RPMI8226 (cell line): ENCODE measurements at regions not wholly inside any gene's neighbourhood (a gene's known extent, or its start where the extent isn't known, plus 50 kb on each side); places are given as distances from the start of the nearest gene placed in this dataset.
"Not testable (repeated sequence)": the region's sequence is repeated elsewhere in the genome, so short reads cannot be mapped to it uniquely, and the experiment has no call there.

Experiments used
- DNase-seq: peaks from one replicate; pipeline ENCODE4 v3.0.0-alpha.2; 2015

DNA sequence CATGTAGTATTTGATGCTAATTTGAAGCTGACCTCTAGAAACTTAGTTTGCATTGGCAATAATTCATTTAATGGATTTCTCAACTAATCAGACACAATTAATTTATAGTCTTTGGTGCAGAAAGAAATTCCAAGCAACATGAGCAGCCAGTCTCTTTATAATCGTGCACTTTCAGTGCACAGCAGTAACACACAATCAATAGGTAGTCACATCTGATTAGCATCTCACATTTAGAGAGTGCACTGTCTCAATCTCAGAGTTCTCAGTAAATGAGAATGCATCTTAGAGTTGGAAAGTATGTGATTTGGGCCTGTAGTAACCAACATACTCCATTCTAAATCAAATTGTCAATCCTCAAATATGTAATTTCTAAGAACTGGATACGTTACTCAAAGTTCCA, 377.6 kb downstream of the POM121L12 start:
- no peak for DNase-seq

DNA sequence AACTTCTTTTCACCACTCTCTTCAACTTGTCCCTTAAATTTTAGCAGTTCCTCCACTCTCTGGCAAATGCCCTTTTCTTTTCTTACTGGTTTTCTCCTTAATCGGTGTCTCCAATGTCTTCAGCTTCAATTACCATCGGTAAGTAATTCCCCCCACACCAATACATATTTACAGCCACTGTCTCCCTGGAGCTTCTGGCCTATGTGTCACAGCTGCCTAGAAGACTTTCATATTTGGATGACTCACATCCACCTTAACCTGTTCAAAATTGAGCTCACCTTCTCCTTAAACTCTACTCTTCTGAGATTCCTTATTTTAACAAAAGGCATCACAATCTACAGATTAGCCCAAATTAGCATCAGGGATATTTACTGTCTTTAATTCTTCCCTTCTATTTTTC, 380.4 kb downstream of the POM121L12 start:
- DNase-seq: no peak

- no peak for DNase-seq
Observed at GRCh38 chr7:53418834-53419482, 383.5 kb downstream of the POM121L12 start.

GRCh38 chr7:53420550-53420949, 385.1 kb downstream of the POM121L12 start:
- no peak for DNase-seq

- no peak for DNase-seq
Observed at GRCh38 chr7:53422291-53422690, 386.9 kb downstream of the POM121L12 start.

GRCh38 chr7:53426145-53426750, 390.8 kb downstream of the POM121L12 start:
- no peak for DNase-seq

DNA sequence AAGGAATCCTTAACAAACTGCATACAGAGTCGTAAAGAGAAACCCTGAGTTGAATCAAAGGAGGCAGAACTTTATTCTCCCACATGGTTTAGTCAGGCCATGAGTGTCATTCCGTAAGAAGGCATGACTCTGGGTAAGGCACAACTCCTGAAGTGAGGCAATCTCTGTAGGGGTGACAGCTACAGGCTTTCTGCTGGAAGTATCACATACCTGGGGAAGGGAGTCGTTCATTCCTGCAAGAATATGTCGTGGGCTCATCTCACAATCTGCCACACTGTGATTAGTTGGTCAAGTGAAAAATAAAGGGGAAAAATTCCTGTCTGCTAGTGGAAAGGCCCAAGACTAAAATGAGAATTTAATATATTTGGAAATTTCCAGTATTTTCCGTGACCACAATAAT, 392.6 kb downstream of the POM121L12 start:
- no peak for DNase-seq

DNA sequence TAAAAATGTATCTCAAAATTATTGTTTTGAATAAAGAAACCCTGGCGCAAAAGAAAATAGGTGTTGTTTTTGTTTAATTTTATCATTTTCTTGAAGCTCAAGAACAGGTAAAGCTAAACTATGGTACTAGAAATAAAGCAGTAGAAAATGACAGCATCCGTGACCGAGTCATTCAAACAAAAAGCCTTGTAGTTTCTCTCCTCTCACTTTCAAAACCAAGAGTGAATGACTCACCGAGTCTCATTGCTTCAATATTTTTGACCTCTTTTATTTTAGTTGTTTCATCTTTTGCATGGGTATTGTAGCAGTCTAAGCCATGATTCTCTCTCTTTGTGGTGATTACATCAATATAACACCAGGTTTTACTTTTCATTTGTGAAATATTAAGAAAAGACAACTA, 396.5 kb downstream of the POM121L12 start:
- DNase-seq: no peak

DNA sequence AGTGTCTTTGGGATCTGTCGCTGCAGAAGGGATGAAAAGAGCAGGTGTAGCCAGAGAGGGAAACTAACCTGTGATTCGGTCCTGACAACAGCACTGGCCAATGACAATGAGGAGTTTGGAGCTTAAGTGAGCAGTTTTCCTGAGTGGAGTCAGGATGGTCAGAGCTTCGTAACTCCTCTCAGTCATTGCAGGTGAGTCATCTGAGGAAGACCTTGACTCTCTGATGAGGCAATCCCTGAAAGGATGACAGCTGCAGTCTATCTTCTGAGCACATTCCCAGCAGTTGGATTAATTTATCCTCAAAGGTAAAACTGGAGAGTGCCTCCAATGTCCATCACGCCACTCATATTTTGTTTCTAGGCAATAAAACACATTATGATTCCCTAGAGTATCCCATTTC, 401.9 kb downstream of the POM121L12 start:
- no peak for DNase-seq

GRCh38 chr7:53446170-53446569, 410.7 kb downstream of the POM121L12 start:
- DNase-seq: no peak

- no peak for DNase-seq
Observed at GRCh38 chr7:53458636-53459035, 423.2 kb downstream of the POM121L12 start.

DNA sequence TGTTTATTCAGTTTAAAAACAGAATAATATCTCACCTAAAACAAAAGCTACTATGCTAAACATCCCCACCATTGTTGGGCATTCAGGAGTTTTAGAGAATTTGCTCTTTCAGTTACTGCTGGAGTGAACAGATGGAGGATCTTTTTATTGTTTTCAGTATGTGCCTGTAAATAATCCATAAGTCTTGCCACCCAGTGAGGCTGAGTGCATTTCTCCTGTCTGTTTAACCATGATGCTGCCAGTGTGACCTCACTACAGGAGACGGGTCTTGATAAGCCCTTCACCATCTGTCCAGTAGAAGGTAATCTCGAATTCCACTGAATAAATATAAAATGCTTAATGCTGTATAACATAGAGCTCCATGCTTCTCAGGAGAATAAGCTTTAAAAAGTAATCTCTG, 430.9 kb downstream of the POM121L12 start:
- no peak for DNase-seq

DNA sequence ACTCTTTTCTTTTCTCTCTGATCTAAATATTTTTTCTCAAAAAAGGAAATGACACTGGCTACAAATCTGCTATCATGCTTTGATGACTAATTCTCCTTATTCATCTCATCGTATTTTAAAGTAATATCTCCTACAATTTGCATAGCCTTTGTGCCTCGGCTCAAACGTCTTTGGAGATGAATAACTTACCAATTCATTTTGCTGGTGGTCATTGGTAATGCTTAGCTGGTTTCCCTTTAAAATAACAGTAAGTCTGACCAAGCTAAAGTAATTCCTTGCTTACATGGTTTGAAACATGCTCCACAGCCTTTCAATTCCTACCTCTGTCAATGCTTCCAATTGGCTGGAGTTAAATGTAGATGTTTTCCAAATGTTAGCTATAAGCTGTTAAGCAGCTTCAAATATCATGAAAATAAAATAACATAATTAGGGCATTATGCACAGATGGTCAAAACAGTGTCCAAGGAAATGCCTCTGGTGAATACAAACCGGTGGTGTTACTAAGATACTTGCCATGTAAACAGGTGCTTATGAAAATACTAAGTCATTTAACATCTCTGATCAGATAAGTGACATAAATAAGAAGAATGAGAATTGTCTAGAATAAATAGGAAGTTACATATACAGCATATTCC, 435.0 kb downstream of the POM121L12 start:
- DNase-seq: no peak

GRCh38 chr7:53473371-53473770, 437.9 kb downstream of the POM121L12 start:
- no peak for DNase-seq

DNA sequence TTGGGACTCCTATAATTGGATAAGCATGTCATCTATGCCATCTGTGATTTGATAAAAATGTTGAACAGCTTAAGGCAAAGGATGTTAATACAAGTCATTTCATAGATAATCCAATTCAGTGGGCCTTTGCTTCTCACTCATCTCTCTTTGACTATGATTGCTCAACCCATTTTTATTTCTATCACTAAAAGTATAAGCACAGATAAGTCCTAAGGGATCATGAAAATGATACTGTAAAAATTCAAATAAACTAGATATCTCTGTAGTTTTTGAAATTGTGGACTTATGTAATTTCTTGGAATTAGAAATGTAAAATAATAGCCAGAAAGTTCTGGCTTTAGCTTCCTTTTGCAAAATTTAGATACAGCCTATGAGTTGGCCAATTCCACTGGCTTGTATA, 440.3 kb downstream of the POM121L12 start:
- DNase-seq: no peak

DNA sequence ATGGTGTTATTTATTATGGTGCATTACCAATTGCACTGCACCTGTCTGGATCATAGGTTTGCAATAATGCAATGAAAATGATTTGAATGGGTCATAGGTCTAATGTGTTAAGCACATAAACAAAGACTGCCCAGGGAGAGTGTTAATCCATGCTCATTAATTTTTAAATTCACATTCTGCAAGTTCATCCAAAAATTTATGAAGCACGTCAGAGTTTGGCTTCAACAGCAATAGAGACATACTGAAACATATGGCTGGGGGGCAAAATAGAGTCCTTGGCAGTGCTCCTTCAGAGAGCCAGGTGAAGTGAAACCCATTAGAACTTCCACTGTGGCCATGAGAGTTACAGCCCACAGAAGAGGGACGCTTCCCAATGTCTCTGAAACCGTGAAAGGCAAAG, 441.1 kb downstream of the POM121L12 start:
- no peak for DNase-seq

DNA sequence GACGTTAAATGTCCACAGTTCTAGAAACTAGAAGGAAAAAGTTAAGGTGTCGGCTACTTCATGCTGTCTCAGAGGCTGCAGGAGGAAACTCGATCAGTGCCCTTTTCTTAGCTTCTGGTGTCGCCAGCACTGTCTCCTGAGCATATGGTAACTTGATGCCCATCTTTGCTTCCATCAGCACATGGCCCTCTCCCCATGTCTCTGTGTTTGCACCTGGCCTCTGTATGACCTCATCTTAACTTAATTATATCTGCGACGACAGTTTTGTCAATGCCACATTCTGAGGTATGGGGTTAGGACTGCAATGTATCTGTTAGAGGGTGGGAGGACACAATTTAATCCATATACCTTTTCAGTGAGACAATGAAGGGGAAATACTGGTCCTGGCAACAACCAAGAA, 449.9 kb downstream of the POM121L12 start:
- no peak for DNase-seq

DNA sequence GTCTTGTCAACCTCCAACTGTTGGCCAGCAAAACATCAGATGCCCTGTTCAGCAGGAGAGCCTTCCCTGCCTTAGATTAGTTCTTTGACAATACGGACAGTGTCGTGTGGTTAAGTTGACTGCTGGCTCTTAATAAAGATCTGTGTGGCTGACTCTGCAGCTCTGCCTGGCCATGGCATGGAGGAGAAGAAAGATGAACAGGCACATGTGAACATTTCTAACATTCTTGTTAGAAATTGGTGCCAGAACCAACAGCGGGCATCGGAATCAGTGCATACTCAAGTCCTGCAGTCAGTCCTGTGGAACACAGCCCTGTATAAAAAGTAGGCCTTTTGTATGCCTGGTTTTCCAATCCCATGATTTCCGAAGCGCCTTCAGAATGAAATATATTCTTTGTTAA, 455.6 kb downstream of the POM121L12 start:
- DNase-seq: no peak

- DNase-seq: not testable (repeated sequence)
Observed at GRCh38 chr7:53495181-53495580, 459.7 kb downstream of the POM121L12 start.

- no peak for DNase-seq
Observed at GRCh38 chr7:53500076-53500475, 464.6 kb downstream of the POM121L12 start.

DNA sequence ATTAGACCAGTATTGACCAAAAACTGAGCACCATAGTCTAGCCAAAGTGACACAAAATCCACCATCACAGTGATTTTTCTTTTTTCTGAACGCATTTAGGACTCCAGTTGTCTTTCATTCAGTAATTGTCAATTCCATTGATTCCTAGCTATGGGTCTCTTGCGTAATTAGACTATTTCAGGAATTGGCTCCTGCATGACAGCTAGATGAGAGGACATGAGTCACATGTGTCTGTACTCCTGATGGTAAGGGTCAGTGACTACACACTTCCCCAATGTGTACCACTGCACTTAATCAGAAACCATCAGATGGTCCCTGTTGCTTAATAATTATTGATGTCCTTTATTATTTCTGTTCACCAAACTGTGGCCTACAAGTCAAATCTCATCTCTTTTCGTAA, 469.5 kb downstream of the POM121L12 start:
- no peak for DNase-seq

GRCh38 chr7:53518319-53518718, 482.9 kb downstream of the POM121L12 start:
- DNase-seq: no peak

DNA sequence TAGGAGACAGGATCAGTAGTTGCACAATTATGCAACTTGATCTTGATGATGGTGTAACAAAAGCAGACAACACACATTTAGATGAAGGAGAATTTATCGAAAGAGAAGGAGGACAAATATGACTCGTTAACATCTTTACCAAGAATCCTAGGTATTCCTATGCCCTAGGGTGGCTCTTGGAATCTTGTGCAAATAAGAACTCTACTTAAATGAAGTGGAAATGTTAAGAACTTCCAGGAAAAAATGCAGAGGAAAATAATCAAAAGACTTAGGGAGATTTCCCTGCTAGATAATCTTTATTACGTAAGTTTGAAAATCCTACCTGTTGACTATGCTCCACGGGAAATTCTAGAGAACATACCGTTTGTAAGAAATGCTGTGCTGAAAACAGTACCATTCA, 485.4 kb downstream of the POM121L12 start:
- DNase-seq: no peak

DNA sequence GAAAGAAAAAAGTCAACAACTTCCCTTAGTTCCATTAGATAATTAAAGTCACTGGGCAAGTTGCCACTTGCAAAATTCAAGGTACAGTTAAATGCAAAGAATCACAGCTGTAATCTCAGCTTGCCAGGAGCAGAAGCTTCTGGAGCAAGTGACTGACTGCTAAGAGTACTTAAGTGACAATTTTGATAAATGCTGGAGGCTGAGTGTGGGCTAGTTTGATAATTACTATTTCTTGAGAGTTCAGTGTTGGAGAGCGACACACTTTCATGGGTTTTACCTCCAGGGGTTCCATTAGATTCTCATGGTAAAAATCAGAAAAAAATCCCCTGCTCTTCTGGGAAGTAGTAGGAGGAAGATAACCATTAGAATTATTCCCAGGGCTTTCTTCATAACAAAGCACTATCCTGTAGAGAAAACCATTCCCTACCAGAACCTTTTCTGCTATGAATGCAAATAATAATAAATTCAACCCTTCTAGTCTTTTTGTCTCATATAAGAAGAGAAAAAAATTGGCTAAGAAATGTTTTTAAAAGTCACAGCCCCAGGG, 486.3 kb downstream of the POM121L12 start:
- no peak for DNase-seq
